GM21529 (cell line): ENCODE measurements at regions not wholly inside any gene's neighbourhood (a gene's known extent, or its start where the extent isn't known, plus 50 kb on each side); places are given as distances from the start of the nearest gene placed in this dataset.

ENCODE experiments used
- ATAC-seq: cut with Tn5 transposase; IDR thresholded peaks from one replicate; pipeline ENCODE4 v1.9.1; 2021; ENCODE audit not compliant: unreplicated experiment

GRCh38 chr2:120439637-120440384 is 93.9 kb downstream of the INHBB start:
- no peak for ATAC-seq

DNA sequence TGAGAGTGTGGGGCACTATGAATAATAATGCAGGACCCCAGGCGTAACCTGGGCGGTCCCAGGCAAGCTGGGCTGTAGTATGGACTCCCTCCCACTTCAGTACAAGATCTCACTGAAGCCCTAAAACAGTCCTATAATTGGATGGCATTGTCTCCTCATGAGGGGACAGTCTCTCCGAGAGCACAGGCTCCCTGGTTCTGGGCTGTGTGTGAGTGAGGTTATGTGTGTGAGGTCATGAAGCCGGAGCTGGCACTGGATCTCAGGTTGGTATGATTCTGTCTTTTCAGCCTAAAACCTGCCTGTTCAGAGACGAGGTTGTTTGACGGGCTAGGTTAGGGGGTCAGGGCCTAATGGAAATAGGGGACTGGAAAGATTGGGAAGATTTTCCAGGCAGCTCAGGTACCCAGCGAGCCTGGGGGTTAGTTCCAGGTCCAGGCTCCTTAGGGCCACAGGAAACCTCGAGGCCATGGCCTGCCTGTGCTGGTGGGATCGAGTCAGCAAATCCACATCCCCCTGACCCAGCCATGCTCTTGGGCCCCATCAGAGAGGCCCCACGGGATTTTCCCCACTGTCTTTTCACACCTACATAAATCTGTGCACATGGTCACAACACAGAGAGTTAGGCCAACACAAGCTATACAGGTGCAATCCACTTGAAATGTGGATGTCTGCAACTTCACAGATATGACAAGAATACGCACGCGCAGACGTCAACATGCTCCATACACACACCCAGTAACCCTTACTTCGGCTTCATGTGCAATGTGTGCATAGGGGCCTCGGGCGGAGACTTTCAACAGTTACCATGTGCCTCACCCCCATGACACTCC is 94.8 kb downstream of the INHBB start:
- ATAC-seq: no peak

DNA sequence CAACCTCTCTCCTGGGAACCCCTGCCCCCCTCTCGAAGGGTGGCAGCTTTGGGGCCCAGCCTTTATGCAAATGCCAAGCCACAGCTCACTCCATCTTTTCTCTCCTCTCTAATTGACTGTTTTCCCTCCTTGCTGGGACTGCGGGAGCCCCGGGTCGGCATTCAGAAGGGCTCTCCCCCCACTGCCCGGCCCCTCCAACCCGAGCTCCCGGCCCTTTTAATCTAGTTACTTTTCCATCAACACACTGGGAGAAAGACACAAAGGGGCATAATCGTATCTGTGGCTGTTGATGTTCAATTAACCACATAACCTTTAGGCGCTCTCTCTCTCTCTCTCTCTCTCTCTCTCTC is 95.4 kb downstream of the INHBB start:
- no peak for ATAC-seq

DNA sequence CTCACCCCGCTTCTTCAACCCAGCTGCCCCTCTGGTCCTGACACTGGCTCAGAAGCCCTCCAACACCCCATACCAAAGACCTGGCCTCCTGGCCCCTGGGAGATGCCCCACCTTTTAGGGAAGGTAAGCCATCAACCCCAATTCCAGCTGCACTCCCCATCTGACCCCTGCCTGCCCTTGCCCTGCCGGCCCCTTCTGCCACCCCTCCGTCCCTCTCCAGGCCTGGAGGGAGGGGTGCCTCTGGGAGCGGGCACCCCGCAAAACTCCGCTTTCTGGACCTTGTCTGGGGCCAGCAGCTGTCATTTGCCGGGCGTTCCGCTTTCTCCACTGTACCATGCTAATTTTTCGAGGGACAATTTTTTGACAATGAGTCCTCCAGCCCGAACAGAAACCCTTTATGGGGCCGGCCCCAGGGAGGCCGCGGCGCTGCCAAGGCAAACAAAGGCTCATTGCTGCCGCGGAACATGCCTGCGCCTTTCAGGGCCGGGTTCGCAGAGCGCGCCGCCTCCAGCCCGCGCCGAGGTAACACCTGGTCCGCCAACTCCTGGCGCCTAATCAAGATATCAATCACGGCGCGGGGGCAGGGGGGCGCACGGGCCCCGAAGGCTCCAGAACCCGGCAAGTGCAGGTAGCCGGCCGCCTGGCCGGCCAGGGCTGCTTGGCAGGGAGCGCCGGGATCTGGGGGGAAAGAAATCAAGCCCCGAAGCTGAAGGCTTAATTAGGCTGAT is 96.0 kb downstream of the INHBB start:
- no peak for ATAC-seq

GRCh38 chr2:120442541-120442922 is 96.6 kb downstream of the INHBB start:
- no peak for ATAC-seq

GRCh38 chr2:120442923-120443571 is 97.1 kb downstream of the INHBB start:
- no peak for ATAC-seq

GRCh38 chr2:120443946-120444345 is 98.0 kb downstream of the INHBB start:
- ATAC-seq: no peak

GRCh38 chr2:120444691-120445240 is 98.8 kb downstream of the INHBB start:
- no peak for ATAC-seq

DNA sequence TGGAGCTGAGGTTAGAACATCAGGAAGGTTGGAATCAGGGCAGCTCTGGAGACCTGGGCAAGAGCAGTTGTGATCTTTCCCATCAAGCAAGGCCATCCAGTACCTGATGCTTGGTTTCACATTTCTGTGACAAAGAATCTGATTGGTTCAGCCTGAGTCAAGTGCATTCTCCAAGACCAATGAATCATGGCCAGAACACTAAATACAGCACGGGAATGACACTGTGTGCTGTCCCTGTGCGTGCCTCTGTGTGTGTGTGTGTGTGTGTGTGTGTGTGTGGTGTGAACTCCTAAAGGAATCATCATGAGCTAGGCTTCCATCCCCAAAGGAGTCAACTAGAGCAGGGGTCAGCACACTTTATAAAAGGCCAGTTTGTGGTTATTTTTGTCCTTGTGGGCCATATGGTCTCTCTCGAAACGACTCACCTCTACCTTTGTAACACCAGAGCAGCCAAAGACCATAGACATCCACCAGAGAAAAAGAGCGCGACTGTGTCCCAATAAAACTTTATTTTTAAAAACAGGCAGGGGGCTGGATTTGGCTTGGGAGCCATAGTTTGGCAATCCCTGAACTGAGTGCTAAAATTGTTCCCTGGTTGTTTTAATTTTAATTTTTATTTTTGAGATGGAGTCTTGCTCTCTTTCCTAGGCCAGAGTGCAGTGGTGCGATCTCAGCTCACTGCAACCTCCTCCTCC is 99.7 kb downstream of the INHBB start:
- ATAC-seq: no peak

- ATAC-seq: no peak
These were observed 100.5 kb downstream of the INHBB start for GRCh38 chr2:120446236-120447126.

- no peak for ATAC-seq
These were observed 101.3 kb downstream of the INHBB start for GRCh38 chr2:120447127-120447785.

DNA sequence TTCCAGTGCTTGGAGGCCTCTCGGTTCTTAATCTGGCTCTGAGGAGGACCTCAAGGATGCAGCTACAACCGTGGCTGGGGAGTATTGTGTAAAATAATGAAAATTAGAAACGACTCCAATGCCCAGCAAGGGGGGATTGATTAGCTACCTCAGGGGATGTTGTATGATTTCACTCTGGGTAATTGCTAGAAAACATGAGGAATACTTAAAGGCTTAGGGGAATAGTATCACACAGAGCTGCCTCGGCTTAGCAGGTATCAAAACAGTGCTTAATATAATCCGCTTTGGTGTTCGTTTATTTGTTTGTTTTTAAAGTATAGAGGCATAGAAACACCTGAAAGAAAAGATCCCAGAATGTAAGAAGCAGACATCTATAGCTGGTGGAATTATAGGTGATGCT is 102.5 kb downstream of the INHBB start:
- ATAC-seq: no peak

DNA sequence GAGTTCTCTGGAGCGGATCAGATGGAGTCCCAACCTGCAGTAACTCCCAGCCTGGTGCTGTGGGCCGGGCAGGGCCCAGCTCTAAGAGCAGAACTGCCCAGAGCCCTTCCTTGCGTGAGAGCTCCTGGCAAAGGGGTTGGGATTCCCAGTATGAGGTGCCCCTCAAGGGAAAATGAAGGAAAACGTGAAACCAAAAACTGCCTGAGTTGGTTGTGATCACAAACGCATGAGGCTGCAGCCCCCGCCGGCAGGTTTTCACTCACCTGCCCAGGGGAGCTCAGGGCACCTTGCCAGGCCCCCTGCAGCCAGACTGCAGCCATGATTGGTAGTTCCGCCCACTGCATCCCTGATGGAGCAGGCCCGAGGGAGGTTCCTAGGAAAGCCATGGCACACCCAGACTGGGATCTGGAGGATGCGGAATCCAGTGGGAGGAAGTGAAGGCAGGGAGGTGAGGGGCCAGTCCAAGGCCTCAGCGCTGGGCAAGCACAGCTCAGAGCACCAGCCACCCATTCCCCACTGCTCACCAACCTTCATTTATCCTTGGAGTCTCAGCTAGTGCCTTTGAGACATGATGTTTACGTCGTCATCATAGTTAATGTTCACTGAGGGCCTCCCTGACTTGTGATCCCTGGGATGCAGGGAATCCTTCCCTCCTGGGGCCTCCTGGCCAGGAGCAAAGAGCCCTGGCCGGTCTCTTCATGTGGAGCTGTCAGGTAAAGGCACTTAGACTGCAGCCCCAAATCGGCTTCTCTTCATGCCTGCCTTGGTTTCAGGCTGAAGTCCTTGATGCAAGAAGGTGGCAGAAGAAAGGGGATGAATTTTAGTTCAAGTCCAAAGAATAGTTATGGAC is 103.2 kb downstream of the INHBB start:
- ATAC-seq: no peak

DNA sequence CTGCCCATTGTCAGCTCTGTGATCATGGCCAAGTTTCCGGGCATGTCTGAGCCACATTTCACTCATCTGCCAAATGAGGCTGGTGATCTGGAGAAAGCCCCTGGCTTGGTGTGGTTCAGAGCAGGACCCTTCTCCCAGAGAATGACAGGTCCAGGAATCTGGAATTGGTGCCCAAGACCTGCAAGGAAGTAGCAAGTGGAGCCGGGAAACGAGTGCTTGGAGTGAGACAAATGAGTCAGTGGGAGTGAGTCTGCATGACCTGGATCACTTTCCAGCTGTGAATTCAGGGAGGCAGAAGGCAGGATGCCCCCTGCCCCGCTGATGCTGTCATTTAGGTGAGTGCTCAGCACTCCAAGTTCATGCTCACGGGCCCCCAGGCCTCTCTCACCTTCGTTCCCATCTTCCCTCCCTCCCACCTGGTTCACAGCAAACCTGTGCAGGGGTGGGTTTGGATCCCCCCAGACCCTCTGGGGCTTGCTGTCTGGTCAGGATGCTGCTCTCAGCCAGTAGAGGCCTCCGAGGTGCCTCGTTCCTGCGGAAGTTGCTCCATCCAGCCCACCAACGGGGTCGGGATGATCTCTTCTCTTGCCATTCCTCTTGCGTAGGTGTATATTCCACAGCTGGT is 104.4 kb downstream of the INHBB start:
- ATAC-seq: no peak

- no peak for ATAC-seq
These were observed 105.4 kb downstream of the INHBB start for GRCh38 chr2:120451334-120451733.

DNA sequence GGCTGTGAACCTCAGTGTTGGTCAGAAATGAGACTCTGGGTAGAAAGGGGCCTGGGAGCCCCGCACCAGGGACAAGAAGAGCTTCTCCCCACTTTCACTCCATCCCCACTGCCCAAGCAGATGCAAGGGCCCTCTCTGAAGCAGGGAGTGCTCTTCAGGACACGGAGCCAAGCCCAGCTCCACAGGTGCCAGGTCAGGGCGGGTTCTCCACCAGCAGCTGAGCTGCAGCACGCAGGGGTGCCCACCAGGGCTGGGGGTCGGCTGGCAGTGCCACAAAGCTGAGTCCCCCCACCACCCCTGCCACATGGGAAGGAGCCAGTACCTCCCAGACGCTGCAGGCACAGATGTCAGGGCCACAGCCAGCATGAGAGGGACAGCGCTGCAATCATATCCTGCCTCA is 106.2 kb downstream of the INHBB start:
- ATAC-seq: no peak

- no peak for ATAC-seq
These were observed 107.2 kb downstream of the INHBB start for GRCh38 chr2:120452945-120453634.
